SK-N-SH (cell line): ENCODE measurements at regions not wholly inside any gene's neighbourhood (a gene's known extent, or its start where the extent isn't known, plus 50 kb on each side); places are given as distances from the start of the nearest gene placed in this dataset.

Source experiments
- CTCF ChIA-PET: fragments of 300-600, 350-600 bp; formaldehyde crosslinking; extraction: SDS; loops from one replicate; lab custom pipeline; 2021; lab: Yijun Ruan, JAX
- POLR2A ChIA-PET: fragments of 350-600 bp; sonication (Branson Sonifier 250); formaldehyde crosslinking; extraction: SDS; loops from one replicate; lab custom pipeline; 2020; ENCODE audit warnings: antibody characterized with exemption, inconsistent platforms; lab: Yijun Ruan, JAX
- DNase-seq: peaks from one replicate; pipeline ENCODE4 v3.0.0; 2012
- H2AFZ ChIP-seq: fragments of 200-600 bp; sonication (generic); 2 replicates; pipeline ENCODE4 v1.8.1; 2016; ENCODE audit warnings: antibody characterized with exemption, mild to moderate bottlenecking, low read depth
- H3F3A ChIP-seq: fragments of 200-600 bp; sonication (generic); replicated peaks from 2 replicates; pipeline ENCODE3; 2016; ENCODE audit warnings: antibody characterized with exemption, mild to moderate bottlenecking; ENCODE audit not compliant: insufficient read depth
- H3K27ac ChIP-seq, 2 experiments: fragments of 200-500 bp in 1 of 2; fragments of 200-600 bp in 1 of 2; sonication (Bioruptor generic) in 1 of 2; sonication (generic), shearing (Covaris generic) in 1 of 2; 2 replicates each; pipeline versions ENCODE4 v1.5.1 to v1.6.1; 2014 to 2016; ENCODE audit warnings: low read depth in 2 of 2, inconsistent platforms in 1 of 2, low read length in 1 of 2, mild to moderate bottlenecking in 1 of 2, mixed read lengths in 1 of 2
- H3K27me3 ChIP-seq: fragments of 200-600 bp; sonication (generic), shearing (Covaris generic); 2 replicates; pipeline ENCODE4 v1.6.1; 2016; ENCODE audit warnings: mixed run types; ENCODE audit not compliant: insufficient read depth
- H3K36me3 ChIP-seq, 2 experiments: fragments of 200-500 bp in 1 of 2; fragments of 200-600 bp in 1 of 2; sonication (Bioruptor generic) in 1 of 2; sonication (generic) in 1 of 2; replicated peaks in 1 of 2; 2 replicates each; pipeline versions ENCODE3 to v1.5.1; 2014 to 2016; ENCODE audit warnings: low read length in 1 of 2, mild to moderate bottlenecking in 1 of 2; ENCODE audit not compliant: insufficient read depth in 2 of 2, control insufficient read depth in 1 of 2
- H3K4me1 ChIP-seq, 2 experiments: fragments of 200-500 bp in 1 of 2; fragments of 200-600 bp in 1 of 2; sonication (Bioruptor generic) in 1 of 2; sonication (generic), shearing (Covaris generic) in 1 of 2; 2 replicates each; pipeline versions ENCODE4 v1.5.1 to v1.6.1; 2014 to 2016; ENCODE audit warnings: low read depth in 1 of 2, low read length in 1 of 2, mixed run types in 1 of 2; ENCODE audit not compliant: insufficient read depth in 2 of 2, control insufficient read depth in 1 of 2
- H3K4me2 ChIP-seq: fragments of 200-600 bp; sonication (generic), shearing (Covaris generic); 2 replicates; pipeline ENCODE4 v1.6.1; 2017; ENCODE audit warnings: mixed run types
- H3K4me3 ChIP-seq, 2 experiments: fragments of 200-500 bp in 1 of 2; fragments of 200-600 bp in 1 of 2; sonication (Bioruptor generic) in 1 of 2; sonication (generic), shearing (Covaris generic) in 1 of 2; 2 replicates each; pipeline versions ENCODE4 v1.5.1 to v1.8.1; 2014 to 2016; ENCODE audit warnings: low read depth in 2 of 2, inconsistent platforms in 1 of 2, low read length in 1 of 2, mild to moderate bottlenecking in 1 of 2, mixed read lengths in 1 of 2, moderate library complexity in 1 of 2
- H3K79me2 ChIP-seq: fragments of 200-600 bp; sonication (generic); 2 replicates; pipeline ENCODE4 v1.8.1; 2017; ENCODE audit warnings: mild to moderate bottlenecking; ENCODE audit not compliant: insufficient read depth
- H3K9ac ChIP-seq: fragments of 200-600 bp; sonication (generic); 2 replicates; pipeline ENCODE4 v1.6.1; 2017; ENCODE audit warnings: mixed run types
- H3K9me2 ChIP-seq: fragments of 200-600 bp; sonication (generic); 2 replicates; pipeline ENCODE4 v1.6.1; 2017; ENCODE audit warnings: mixed run types
- H3K9me3 ChIP-seq: fragments of 200-600 bp; sonication (generic); 2 replicates; pipeline ENCODE4 v1.6.1; 2017; ENCODE audit warnings: mixed run types, mild to moderate bottlenecking, moderate library complexity
- H4K20me1 ChIP-seq: fragments of 200-600 bp; sonication (generic); 2 replicates; pipeline ENCODE4 v1.6.1; 2017; ENCODE audit warnings: mild to moderate bottlenecking, mixed run types; ENCODE audit not compliant: insufficient read depth
- CTCF ChIP-seq: fragments of 200-600 bp; sonication (generic); IDR thresholded peaks from 2 replicates; pipeline ENCODE4 v1.6.1; 2017; ENCODE audit warnings: antibody characterized with exemption, mild to moderate bottlenecking, moderate library complexity
- ELF1 ChIP-seq: IDR thresholded peaks from 2 replicates; pipeline ENCODE4 v1.4.0; 2012
- EP300 ChIP-seq, 2 experiments: IDR thresholded peaks; 2 replicates each; pipeline versions ENCODE4 v1.4.0 to v1.6.1; 2012; ENCODE audit warnings: borderline replicate concordance in 1 of 2, low read depth in 1 of 2, low read length in 1 of 2
- FOSL2 ChIP-seq: IDR thresholded peaks from 2 replicates; pipeline ENCODE4 v1.4.0; 2012; ENCODE audit warnings: low read depth, mild to moderate bottlenecking, moderate library complexity, borderline replicate concordance
- FOXJ3 ChIP-seq: sonication (generic); formaldehyde crosslinking; IDR thresholded peaks from 2 replicates; pipeline ENCODE4 v1.5.1; 2020; ENCODE audit warnings: mild to moderate bottlenecking, missing genetic modification reagents
- FOXM1 ChIP-seq: IDR thresholded peaks from 2 replicates; pipeline ENCODE4 v1.4.0; 2012; ENCODE audit warnings: low read depth, mild to moderate bottlenecking
- IRF3 ChIP-seq: fragments of 150-350 bp; IDR thresholded peaks from 2 replicates; pipeline ENCODE4 v1.6.1; 2016; ENCODE audit warnings: mild to moderate bottlenecking, low read depth, low read length
- MAX ChIP-seq: IDR thresholded peaks from 2 replicates; pipeline ENCODE4 v1.4.0; 2012; ENCODE audit warnings: low read depth
- NFIC ChIP-seq: IDR thresholded peaks from 2 replicates; pipeline ENCODE4 v1.4.0; 2012; ENCODE audit warnings: borderline replicate concordance
- RCOR1 ChIP-seq: fragments of 150-350 bp; IDR thresholded peaks from 2 replicates; pipeline ENCODE4 v1.6.1; 2017; ENCODE audit warnings: antibody characterized with exemption, low read length
- RFX5 ChIP-seq: IDR thresholded peaks from 2 replicates; pipeline ENCODE4 v1.6.1; 2012; ENCODE audit warnings: mild to moderate bottlenecking, improper control_type of control experiment, low read length
- SMC3 ChIP-seq: IDR thresholded peaks from 2 replicates; pipeline ENCODE4 v1.6.1; 2012; ENCODE audit warnings: low read depth, low read length, improper control_type of control experiment
- TAF1 ChIP-seq: IDR thresholded peaks from 2 replicates; pipeline ENCODE4 v1.6.1; 2012; ENCODE audit warnings: low read depth, mild to moderate bottlenecking, low read length, moderate library complexity, borderline replicate concordance
- TCF12 ChIP-seq: IDR thresholded peaks from 2 replicates; pipeline ENCODE4 v1.4.0; 2012
- TEAD4 ChIP-seq: IDR thresholded peaks from 2 replicates; pipeline ENCODE4 v1.4.0; 2012; ENCODE audit warnings: mild to moderate bottlenecking, borderline replicate concordance; ENCODE audit not compliant: insufficient read depth
- USF1 ChIP-seq: IDR thresholded peaks from 2 replicates; pipeline ENCODE4 v1.4.0; 2012; ENCODE audit warnings: low read depth, borderline replicate concordance
- USF2 ChIP-seq: fragments of 150-350 bp; IDR thresholded peaks from 2 replicates; pipeline ENCODE4 v1.6.1; 2017; ENCODE audit warnings: antibody characterized with exemption, low read length, low read depth, borderline replicate concordance
- ZBTB33 ChIP-seq: IDR thresholded peaks from 2 replicates; pipeline ENCODE4 v1.4.0; 2012; ENCODE audit warnings: low read depth, borderline replicate concordance
- WGBS: methylation state at CpG from one replicate; pipeline ENCODE4 v1.1.6; 2017; ENCODE audit warnings: low lambda C conversion rate; 5-methylcytosine and 5-hydroxymethylcytosine counted together

- no peaks in the 10 kb centered on the region; the same call in 1 of the 2 replicates for H3K9me3 ChIP-seq
- no peak for TF ChIP-seq CTCF
- no peak for TF ChIP-seq EP300 (IDR thresholded peaks at IDR 0.05; ENCODE audit: borderline replicate concordance in 1 of 2, low read depth in 1 of 2, low read length in 1 of 2)
- TF ChIP-seq TCF12, result no peak
- no peaks in the 10 kb centered on the region for H3K27me3 ChIP-seq
- 17% methylated on average over 2 of the region's 2 CpGs for WGBS
- no peaks in the 10 kb centered on the region for H4K20me1 ChIP-seq
- H3K9me2 ChIP-seq, result no peaks in the 10 kb centered on the region
- DNase-seq, result no peak
- H3K79me2 ChIP-seq, result no peaks in the 10 kb centered on the region
- no peak overlapping the region for H3K9ac ChIP-seq
- ChIA-PET CTCF (no interaction called here), POLR2A (no interaction called here)
- no peaks in the 10 kb centered on the region for H3F3A ChIP-seq
- no peaks in the 10 kb centered on the region for H3K4me1 ChIP-seq
- no peak overlapping the region for H3K4me3 ChIP-seq
- H2AFZ ChIP-seq, result no peak overlapping the region
- no peaks in the 10 kb centered on the region for H3K36me3 ChIP-seq
- H3K4me2 ChIP-seq, result no peak overlapping the region
- H3K27ac ChIP-seq, result no peak overlapping the region
Measured at GRCh38 chr20:12110711-12111110, 193.0 kb downstream of the BTBD3 start.

- no peaks in the 10 kb centered on the region for H3F3A ChIP-seq
- H3K36me3 ChIP-seq, result no peaks in the 10 kb centered on the region
- CTCF ChIA-PET, result no interaction called here
- no peaks in the 10 kb centered on the region for H4K20me1 ChIP-seq
- no peaks in the 10 kb centered on the region for H3K4me1 ChIP-seq
- H3K27ac ChIP-seq, result no peak overlapping the region
- H3K9me3 ChIP-seq, result no peaks in the 10 kb centered on the region; the same call in 1 of the 2 replicates
- 12% methylated on average over 3 of the region's 3 CpGs for WGBS
- H3K9ac ChIP-seq, result no peak overlapping the region
- no peaks in the 10 kb centered on the region for H3K9me2 ChIP-seq
- no peak overlapping the region for H3K4me3 ChIP-seq
- no peak for DNase-seq
- H3K79me2 ChIP-seq, result no peaks in the 10 kb centered on the region
- TF ChIP-seq ZBTB33 (no peak), TAF1 (no peak), USF2 (no peak), TEAD4 (no peak), USF1 (no peak), FOXM1 (no peak), IRF3 (no peak), FOXJ3 (CRISPR knock-in tag) (no peak), SMC3 (no peak), NFIC (no peak), ELF1 (no peak), RCOR1 (no peak), FOSL2 (no peak), RFX5 (no peak), MAX (no peak)
- no peak overlapping the region for H3K4me2 ChIP-seq
- POLR2A ChIA-PET, result no interaction called here
- no peak overlapping the region for H2AFZ ChIP-seq
- no peaks in the 10 kb centered on the region for H3K27me3 ChIP-seq
Measured at GRCh38 chr20:12111431-12112088, 193.9 kb downstream of the BTBD3 start.
